AG04450 (cell line): ENCODE measurements at regions not wholly inside any gene's neighbourhood (a gene's known extent, or its start where the extent isn't known, plus 50 kb on each side); places are given as distances from the start of the nearest gene placed in this dataset.
A peak's percentile ranks its signal among the peaks of the same experiment; 100 is the strongest.

Experiments used
- CTCF ChIA-PET: fragments of 300-600, 350-600 bp; formaldehyde crosslinking; extraction: SDS; loops from one replicate; lab custom pipeline; 2022; ENCODE audit warnings: antibody characterized with exemption, inconsistent platforms; lab: Charles Lee
- POLR2A ChIA-PET: fragments of 350-600 bp; formaldehyde crosslinking; extraction: SDS; loops from one replicate; lab custom pipeline; 2021; ENCODE audit warnings: antibody characterized with exemption, inconsistent platforms; lab: Yijun Ruan, JAX
- DNase-seq: peaks from one replicate; pipeline ENCODE4 v3.0.0-alpha.2; 2011; ENCODE audit warnings: low read depth, low spot score
- H3K27ac ChIP-seq: one replicate; pipeline ENCODE4 v1.5.1; 2012; ENCODE audit warnings: low read depth, low read length, control low read depth
- H3K27me3 ChIP-seq: one replicate; pipeline ENCODE4 v1.6.0; 2012; ENCODE audit warnings: low read length; ENCODE audit not compliant: control insufficient read depth, insufficient read depth
- H3K4me3 ChIP-seq: 2 replicates; pipeline ENCODE4 v1.5.1; 2011; ENCODE audit warnings: mild to moderate bottlenecking, low read depth, low read length, control low read depth
- H3K9me3 ChIP-seq: 2 replicates; pipeline ENCODE4 v1.5.1; 2012; ENCODE audit warnings: low read length; ENCODE audit not compliant: control insufficient read depth, insufficient read depth
- CTCF ChIP-seq: IDR thresholded peaks from 2 replicates; pipeline ENCODE4 v1.5.1; 2011; ENCODE audit warnings: low read depth, low read length, control low read depth, inconsistent platforms

GRCh38 chr6:141657812-141658211 is 474.9 kb upstream of the GJE1 start:
- H3K9me3 ChIP-seq, result no peaks in the 10 kb centered on the region

GRCh38 chr6:141653590-141653989 is 479.1 kb upstream of the GJE1 start:
- no peak overlapping the region for H3K4me3 ChIP-seq
- ChIA-PET POLR2A (no interaction called here), CTCF (no interaction called here)
- no peaks in the 10 kb centered on the region for H3K27me3 ChIP-seq
- no peaks in the 10 kb centered on the region for H3K9me3 ChIP-seq
- no peak for TF ChIP-seq CTCF
- DNase-seq, result no peak
- no peak overlapping the region for H3K27ac ChIP-seq

More at GRCh38 chr6:141657812-141658211, 474.9 kb upstream of the GJE1 start:
- DNase-seq, result no peak
- H3K27ac ChIP-seq, result no peak overlapping the region
- ChIA-PET POLR2A (no interaction called here), CTCF (no interaction called here)
- H3K4me3 ChIP-seq, result no peak overlapping the region
- no peaks in the 10 kb centered on the region for H3K27me3 ChIP-seq
- no peak for TF ChIP-seq CTCF

GRCh38 chr6:141641951-141642350 is 490.8 kb upstream of the GJE1 start:
- POLR2A ChIA-PET, result no interaction called here
- no peaks in the 10 kb centered on the region for H3K27me3 ChIP-seq
- CTCF ChIA-PET, result no interaction called here

GRCh38 chr6:141641406-141641805 is 491.3 kb upstream of the GJE1 start:
- Histone ChIP-seq H3K4me3 (no peak overlapping the region), H3K27me3 (no peaks in the 10 kb centered on the region), H3K27ac (no peak overlapping the region), H3K9me3 (no peaks in the 10 kb centered on the region)
- ChIA-PET POLR2A (no interaction called here), CTCF (no interaction called here)
- TF ChIP-seq CTCF, result peak; percentile 15; the same call in 1 of the 2 replicates
- DNase-seq, result no peak

More at GRCh38 chr6:141641951-141642350, 490.8 kb upstream of the GJE1 start:
- H3K9me3 ChIP-seq, result no peaks in the 10 kb centered on the region
- H3K27ac ChIP-seq, result no peak overlapping the region
- TF ChIP-seq CTCF, result no peak
- H3K4me3 ChIP-seq, result no peak overlapping the region
- DNase-seq, result no peak

GRCh38 chr6:141635621-141636020 is 497.1 kb upstream of the GJE1 start:
- Histone ChIP-seq H3K9me3 (no peaks in the 10 kb centered on the region), H3K4me3 (no peak overlapping the region), H3K27me3 (no peaks in the 10 kb centered on the region), H3K27ac (no peak overlapping the region)
- no peak for DNase-seq
- TF ChIP-seq CTCF, result no peak
- CTCF ChIA-PET, result no interaction called here
- POLR2A ChIA-PET, result no interaction called here
